GM12892 (cell line): ENCODE measurements at regions not wholly inside any gene's neighbourhood (a gene's known extent, or its start where the extent isn't known, plus 50 kb on each side); places are given as distances from the start of the nearest gene placed in this dataset.
"Not testable (repeated sequence)": the region's sequence is repeated elsewhere in the genome, so short reads cannot be mapped to it uniquely, and the experiment has no call there.

Experiments used
- DNase-seq: peaks from one replicate; pipeline ENCODE4 v3.0.0; 2011; ENCODE audit not compliant: insufficient read length
- FAIRE-seq: peaks from 2 replicates; lab custom pipeline; 2011; peaks lifted over from hg19 to GRCh38; lab: Jason Lieb, UNC
- POLR2A ChIP-seq: IDR thresholded peaks from 2 replicates; pipeline ENCODE4 v1.6.1; 2011; ENCODE audit warnings: low read depth, low read length, control low read depth
- POLR2AphosphoS5 ChIP-seq: IDR thresholded peaks from 2 replicates; pipeline ENCODE4 v1.6.1; 2011; ENCODE audit warnings: low read depth, low read length, control low read depth
- TAF1 ChIP-seq: IDR thresholded peaks from 2 replicates; pipeline ENCODE4 v1.6.1; 2011; ENCODE audit warnings: low read depth, mild to moderate bottlenecking, control low read depth, low read length, borderline replicate concordance

DNA sequence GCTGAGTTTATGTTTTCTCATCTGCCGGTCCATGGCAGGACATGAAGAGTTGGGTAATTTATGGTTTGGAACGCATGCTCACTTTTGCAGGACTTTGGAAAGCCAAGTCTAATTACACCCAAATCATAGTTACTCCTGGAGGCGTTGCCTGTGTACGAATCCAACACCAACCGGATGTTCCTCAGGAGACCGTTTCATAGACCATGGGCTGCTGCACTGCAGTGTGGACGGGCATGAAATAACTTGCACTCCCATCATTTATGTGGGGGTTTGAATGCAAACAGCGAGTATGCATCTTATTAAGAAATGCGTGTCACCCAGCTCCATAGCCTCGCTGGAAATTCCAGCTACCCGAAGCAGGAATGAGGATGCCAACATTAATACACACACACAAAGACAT is 96.1 kb upstream of the IRX2 start:
- TF ChIP-seq TAF1 (no peak), POLR2AphosphoS5 (no peak), POLR2A (no peak)
- DNase-seq (no peak), FAIRE-seq (no peak)

GRCh38 chr5:2841208-2841607 is 89.7 kb upstream of the IRX2 start:
- TF ChIP-seq POLR2AphosphoS5 = no peak
- no peak for TF ChIP-seq TAF1
- TF ChIP-seq POLR2A = no peak
- DNase-seq (no peak), FAIRE-seq (no peak)

- DNase-seq (no peak), FAIRE-seq (no peak)
- TF ChIP-seq POLR2AphosphoS5 (no peak), POLR2A (no peak), TAF1 (no peak)
Observed at GRCh38 chr5:2840372-2840915, 89.0 kb upstream of the IRX2 start.

GRCh38 chr5:2836133-2836532 is 84.7 kb upstream of the IRX2 start:
- TF ChIP-seq POLR2A (no peak), POLR2AphosphoS5 (no peak), TAF1 (no peak)
- FAIRE-seq = no peak
- no peak for DNase-seq

GRCh38 chr5:2833556-2833955 is 82.1 kb upstream of the IRX2 start:
- FAIRE-seq (no peak), DNase-seq (no peak)
- no peak for TF ChIP-seq POLR2A
- no peak for TF ChIP-seq TAF1
- no peak for TF ChIP-seq POLR2AphosphoS5

GRCh38 chr5:2832394-2832793 is 80.9 kb upstream of the IRX2 start:
- TF ChIP-seq POLR2AphosphoS5 (no peak), TAF1 (no peak), POLR2A (no peak)
- no peak for FAIRE-seq
- DNase-seq = no peak

- no peak for DNase-seq
- no peak for FAIRE-seq
- TF ChIP-seq POLR2A = no peak
- no peak for TF ChIP-seq POLR2AphosphoS5
- no peak for TF ChIP-seq TAF1
Observed at GRCh38 chr5:2829239-2829638, 77.8 kb upstream of the IRX2 start.

GRCh38 chr5:2818936-2819335 is 67.5 kb upstream of the IRX2 start:
- no peak for FAIRE-seq
- TF ChIP-seq POLR2A (no peak), POLR2AphosphoS5 (no peak), TAF1 (no peak)

GRCh38 chr5:2817031-2817603 is 65.6 kb upstream of the IRX2 start:
- DNase-seq = no peak

More at GRCh38 chr5:2818936-2819335, 67.5 kb upstream of the IRX2 start:
- DNase-seq = no peak

DNA sequence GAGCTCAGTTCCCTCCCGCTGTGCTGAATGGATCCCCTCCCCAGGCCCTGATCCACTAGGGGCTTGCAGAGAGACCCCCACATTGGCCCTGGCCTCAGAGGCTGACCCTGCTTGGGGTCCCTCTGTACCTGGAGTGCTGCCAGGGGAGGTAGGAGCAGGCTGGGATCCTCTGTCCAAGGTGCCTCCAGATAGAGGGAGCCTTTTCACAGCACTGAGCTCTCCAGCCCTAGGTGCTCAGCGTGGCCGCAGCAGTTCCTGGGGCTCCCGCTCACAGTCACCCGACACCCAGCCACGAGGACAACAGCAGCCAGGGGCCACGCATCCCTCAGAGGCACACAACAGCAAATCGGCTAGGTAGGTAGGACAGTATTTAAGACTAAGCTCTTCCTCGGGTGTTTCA is 62.2 kb upstream of the IRX2 start:
- DNase-seq (no peak), FAIRE-seq (no peak)
- no peak for TF ChIP-seq TAF1
- TF ChIP-seq POLR2A = no peak
- TF ChIP-seq POLR2AphosphoS5 = no peak

More at GRCh38 chr5:2817031-2817603, 65.6 kb upstream of the IRX2 start:
- no peak for FAIRE-seq
- TF ChIP-seq POLR2A (no peak), POLR2AphosphoS5 (no peak), TAF1 (no peak)

DNA sequence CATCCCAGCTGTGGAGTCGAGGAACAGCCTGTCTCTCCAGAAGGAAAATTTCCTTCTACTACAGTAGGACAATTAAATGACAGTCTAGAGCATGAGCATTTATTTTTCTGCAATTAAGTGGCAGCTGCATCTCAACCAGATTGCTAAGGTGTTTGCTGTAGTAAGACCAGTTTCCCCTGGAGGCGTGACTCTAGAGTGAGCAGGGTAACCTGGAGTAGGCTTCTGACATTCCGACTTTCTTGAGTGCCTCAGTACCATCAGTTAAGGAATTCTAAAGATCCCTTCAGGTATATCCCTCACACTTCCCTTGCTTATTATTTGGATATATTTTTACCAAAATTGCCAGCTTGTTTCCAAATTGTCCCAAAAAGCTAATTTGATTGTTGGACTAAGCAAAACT is 59.2 kb upstream of the IRX2 start:
- no peak for TF ChIP-seq POLR2A
- TF ChIP-seq TAF1 = no peak
- no peak for TF ChIP-seq POLR2AphosphoS5
- FAIRE-seq = no peak
- DNase-seq = no peak

DNA sequence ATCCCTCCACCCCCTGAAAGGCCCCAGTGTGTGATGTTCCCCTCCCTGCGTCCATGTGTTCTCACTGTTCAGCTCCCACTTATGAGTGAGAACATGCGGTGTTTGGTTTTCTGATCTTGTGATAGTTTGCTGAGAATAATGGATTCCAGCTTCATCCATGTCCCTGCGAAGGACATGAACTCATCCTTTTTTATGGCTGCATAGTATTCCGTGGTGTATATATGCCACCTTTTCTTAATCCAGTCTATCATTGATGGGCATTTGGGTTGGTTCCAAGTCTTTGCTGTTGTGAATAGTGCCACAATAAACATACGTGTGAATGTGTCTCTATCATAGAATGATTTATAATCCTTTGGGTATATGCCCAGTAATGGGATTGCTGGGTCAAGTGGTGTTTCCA is 55.8 kb upstream of the IRX2 start:
- not testable (repeated sequence) for FAIRE-seq, DNase-seq

DNA sequence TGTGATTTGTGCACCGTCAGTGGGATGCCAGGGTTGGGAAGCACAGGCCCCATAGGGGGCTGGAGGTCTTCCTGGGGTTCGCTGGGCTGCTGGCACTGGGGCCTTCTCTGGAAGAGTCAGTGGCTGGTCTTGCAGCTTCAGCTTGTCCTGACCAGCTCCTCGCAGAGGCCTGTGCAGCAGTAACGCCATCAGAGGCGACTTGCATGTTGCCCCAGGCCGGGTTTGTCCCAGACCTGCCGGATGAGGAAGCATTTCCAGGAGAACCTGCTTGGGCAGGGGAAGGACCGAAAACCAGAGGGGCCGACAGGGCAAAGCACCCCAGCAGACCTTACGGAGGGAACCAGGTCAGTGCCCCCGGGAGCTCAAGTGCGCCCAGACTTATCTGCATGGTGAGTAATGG is 54.7 kb upstream of the IRX2 start:
- FAIRE-seq (no peak), DNase-seq (no peak)
- TF ChIP-seq POLR2AphosphoS5 = no peak
- TF ChIP-seq TAF1 = no peak
